Fibroblast of mammary gland (primary cell): ENCODE measurements at regions not wholly inside any gene's neighbourhood (a gene's known extent, or its start where the extent isn't known, plus 50 kb on each side); places are given as distances from the start of the nearest gene placed in this dataset.

ENCODE experiments used
- DNase-seq: peaks from one replicate; pipeline ENCODE4 v3.0.0-alpha.2; 2010; ENCODE audit warnings: low read depth
- H3K4me3 ChIP-seq: 2 replicates; pipeline ENCODE4 v1.5.1; 2011; ENCODE audit warnings: low read depth, mild to moderate bottlenecking, low read length, moderate library complexity; ENCODE audit not compliant: control insufficient read depth
- TF ChIP-seq, protein P1 (sequence below): conservative IDR thresholded peaks from 2 replicates; pipeline ENCODE4 v1.5.1; 2011; ENCODE audit warnings: low read depth, low read length, inconsistent platforms; ENCODE audit not compliant: control insufficient read depth, insufficient read depth

DNA sequence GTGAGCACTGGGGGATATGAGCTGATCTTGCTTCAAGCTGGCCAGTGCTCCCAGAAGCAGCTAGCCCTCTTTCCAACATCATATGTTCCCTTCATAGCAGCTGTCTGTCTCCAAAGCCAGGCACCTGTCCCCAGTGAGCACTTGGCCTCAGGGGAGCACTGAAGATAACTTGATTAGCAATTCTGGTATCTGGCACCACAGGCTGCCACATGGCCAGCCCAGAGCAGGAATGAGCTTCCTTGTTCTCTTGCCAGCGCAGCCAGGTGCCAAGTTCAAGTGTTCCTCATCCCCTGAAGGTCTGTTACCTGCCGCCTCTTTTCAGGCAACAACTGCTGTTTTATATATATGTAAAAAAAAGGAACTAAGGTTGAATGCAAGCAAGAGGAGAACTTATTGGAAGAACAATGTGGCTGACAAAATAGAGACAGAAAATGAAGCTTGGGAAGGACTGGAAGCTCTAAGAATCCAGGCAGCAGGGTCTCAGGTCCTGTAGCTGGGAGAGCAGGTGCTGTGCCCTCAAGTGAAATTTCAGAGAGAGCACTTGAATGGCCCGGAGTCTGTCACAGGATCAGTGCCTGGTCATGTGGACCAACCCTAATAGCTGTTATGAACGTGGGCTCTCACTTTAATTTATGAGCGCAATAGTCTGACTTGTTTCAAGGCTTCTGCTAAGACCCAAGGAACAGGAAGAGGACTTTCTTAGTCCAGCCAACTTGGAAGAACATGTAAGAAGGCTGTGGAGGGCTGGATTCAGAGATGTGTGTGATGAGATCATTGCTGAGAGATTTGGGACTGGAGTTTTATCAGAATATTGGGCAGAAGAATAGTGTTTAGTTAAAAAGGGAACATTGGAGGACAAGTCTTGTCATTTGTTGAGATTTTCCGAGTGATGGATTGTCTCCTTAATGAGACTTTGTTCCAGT lies 267.2 kb downstream of the GLRX3 start:
- TF ChIP-seq, protein P1, sequence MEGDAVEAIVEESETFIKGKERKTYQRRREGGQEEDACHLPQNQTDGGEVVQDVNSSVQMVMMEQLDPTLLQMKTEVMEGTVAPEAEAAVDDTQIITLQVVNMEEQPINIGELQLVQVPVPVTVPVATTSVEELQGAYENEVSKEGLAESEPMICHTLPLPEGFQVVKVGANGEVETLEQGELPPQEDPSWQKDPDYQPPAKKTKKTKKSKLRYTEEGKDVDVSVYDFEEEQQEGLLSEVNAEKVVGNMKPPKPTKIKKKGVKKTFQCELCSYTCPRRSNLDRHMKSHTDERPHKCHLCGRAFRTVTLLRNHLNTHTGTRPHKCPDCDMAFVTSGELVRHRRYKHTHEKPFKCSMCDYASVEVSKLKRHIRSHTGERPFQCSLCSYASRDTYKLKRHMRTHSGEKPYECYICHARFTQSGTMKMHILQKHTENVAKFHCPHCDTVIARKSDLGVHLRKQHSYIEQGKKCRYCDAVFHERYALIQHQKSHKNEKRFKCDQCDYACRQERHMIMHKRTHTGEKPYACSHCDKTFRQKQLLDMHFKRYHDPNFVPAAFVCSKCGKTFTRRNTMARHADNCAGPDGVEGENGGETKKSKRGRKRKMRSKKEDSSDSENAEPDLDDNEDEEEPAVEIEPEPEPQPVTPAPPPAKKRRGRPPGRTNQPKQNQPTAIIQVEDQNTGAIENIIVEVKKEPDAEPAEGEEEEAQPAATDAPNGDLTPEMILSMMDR, result no peak
- no peak for DNase-seq
- no peak overlapping the region for H3K4me3 ChIP-seq

DNA sequence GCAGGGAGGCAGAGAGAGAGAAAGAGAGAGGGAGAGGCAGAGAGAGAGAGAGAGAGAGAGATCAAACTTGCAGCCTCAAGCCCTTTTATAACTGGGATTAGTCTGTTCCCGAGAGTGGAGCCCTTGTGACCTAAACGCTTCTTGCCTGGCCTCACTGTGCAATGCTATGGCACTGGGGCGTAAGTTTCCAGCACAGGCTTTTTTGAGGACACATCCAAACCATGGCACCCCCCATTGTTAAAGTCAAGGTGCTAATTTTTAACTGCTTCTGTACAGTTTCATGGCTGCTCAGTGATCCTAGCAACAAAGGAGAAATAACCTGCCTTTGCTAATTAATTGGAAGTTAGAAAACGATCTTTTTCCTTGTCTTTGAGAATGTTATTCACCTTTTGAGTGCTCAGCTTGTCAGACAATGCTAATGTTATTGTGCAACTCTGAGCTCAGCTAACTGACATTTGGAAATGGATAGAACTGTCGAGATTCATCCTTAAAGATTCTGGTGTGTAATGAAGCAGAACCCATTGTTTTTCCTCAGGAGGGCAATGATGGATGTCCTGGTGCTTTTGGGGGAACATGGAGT lies 268.4 kb downstream of the GLRX3 start:
- no peak overlapping the region for H3K4me3 ChIP-seq
- TF ChIP-seq, protein P1, result no peak
- no peak for DNase-seq

GRCh38 chr10:130407052-130407451 lies 270.9 kb downstream of the GLRX3 start:
- TF ChIP-seq, protein P1, result no peak
- no peak for DNase-seq
- H3K4me3 ChIP-seq, result no peak overlapping the region

- no peak for DNase-seq
- TF ChIP-seq, protein P1, result no peak
- H3K4me3 ChIP-seq, result no peak overlapping the region
These were observed 273.1 kb downstream of the GLRX3 start for GRCh38 chr10:130409331-130409730.

DNA sequence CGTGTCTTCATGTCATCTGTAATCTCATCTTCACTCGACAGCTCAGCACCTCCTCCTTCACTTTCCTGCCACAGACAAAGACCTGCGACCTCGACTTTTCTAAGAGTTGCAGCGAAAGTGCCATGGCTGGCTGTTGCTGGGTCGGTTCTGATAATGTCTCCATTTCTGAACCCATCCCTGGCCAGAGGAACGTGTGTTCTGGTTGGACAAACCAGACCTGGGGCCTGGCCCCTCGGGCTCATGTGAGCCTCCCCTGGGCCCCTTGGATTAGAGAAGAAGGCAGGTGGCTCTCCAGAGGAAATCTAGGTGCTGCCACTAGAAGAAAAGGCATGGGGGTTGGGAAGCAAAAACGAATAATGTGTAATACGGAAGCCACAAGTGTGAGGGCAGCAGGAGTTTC lies 273.7 kb downstream of the GLRX3 start:
- TF ChIP-seq, protein P1, result no peak

DNA sequence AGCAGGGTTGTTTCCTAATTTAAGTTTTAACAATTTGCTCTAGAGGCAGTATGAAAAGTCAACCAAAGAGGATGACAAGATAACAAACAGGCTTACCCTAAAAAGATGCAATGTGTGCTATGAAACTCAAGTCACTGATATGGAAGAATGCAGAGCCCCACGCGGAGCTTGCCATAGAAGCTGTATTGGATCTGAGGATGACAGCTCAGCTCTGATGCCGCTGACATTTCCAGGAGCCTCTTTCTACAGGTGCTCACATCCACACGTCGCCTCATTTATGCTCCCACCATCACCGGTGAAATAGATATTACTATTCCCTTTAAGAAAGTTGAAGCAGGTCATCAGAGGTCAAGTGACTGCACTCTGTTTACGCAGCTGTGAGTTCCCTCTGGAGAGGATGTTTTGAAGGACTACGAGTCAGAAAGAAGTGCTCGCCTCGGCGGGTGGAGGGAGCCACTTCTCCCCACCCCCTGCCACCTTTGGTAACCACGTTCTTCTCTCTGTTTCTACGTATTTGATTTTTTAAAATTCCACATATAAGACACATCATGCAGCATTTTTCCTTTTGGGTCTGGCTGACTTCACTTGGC lies 275.4 kb downstream of the GLRX3 start:
- H3K4me3 ChIP-seq, result no peak overlapping the region
- DNase-seq, result no peak
- TF ChIP-seq, protein P1, result no peak

More for the DNA sequence above, 273.7 kb downstream of the GLRX3 start:
- DNase-seq, result no peak
- H3K4me3 ChIP-seq, result no peak overlapping the region
